GM19238 (cell line): ENCODE measurements at regions not wholly inside any gene's neighbourhood (a gene's known extent, or its start where the extent isn't known, plus 50 kb on each side); places are given as distances from the start of the nearest gene placed in this dataset.
"Not testable (repeated sequence)": the region's sequence is repeated elsewhere in the genome, so short reads cannot be mapped to it uniquely, and the experiment has no call there.

Experiments used
- DNase-seq: peaks from one replicate; pipeline ENCODE4 v3.0.0; 2011; ENCODE audit warnings: low spot score; ENCODE audit not compliant: insufficient read length

DNA sequence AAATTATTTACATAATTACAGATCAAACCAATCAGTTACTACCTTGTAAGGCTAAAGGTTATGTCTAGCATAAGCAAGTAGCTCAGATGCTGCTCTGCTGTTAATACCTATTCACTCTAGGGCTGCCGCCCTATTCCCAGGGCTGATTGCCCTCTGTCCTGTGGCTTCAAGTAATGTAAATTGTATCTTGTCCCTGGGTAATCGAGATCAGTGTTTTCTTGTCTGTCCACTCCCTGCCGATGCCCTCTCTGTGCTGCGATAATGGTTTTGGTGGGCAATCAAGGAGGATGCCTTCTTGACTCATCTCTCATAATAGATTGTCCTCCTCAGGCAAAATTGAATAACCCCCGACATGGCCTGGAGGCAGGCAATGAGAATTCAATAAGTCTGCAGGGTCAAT, 641.0 kb upstream of the PITX2 start:
- DNase-seq = no peak

DNA sequence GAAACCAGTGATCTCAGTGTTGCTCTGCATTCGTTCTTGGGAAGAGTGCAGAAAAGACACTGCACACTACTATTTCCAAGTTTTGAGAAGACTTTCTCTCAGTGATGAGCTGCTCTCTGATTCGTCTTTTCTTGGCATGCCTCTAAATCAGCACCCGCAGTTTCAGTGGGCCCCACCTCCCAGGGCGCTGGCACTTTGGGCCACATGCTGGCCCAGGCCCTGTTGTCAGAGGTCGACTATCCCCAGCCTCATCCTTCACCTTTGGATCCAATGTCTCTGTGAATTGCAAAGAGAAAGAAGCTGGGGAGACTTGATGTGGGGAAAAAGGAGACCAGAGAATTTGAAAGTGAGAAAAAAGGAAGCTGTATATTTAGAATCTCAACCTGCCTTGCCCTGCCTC, 644.1 kb upstream of the PITX2 start:
- DNase-seq = no peak

DNA sequence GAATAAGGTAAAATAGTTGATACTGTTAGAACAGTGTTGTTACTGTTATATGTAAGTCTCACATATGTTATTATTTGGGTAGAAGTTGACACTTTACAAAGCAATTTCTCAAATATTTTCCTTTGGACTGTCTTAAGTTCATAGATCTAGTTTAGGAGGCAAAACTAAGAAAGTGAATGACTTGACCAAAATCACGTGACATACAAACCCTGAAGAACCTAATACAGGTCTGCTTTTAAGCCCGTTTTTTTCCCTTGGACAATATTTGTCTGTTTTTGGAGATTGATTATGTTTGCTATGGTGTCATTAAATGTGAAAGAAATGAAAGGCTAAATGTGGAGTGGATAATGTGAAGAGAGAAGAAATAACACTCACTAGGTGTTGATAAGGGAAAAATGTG, 644.9 kb upstream of the PITX2 start:
- no peak for DNase-seq

DNA sequence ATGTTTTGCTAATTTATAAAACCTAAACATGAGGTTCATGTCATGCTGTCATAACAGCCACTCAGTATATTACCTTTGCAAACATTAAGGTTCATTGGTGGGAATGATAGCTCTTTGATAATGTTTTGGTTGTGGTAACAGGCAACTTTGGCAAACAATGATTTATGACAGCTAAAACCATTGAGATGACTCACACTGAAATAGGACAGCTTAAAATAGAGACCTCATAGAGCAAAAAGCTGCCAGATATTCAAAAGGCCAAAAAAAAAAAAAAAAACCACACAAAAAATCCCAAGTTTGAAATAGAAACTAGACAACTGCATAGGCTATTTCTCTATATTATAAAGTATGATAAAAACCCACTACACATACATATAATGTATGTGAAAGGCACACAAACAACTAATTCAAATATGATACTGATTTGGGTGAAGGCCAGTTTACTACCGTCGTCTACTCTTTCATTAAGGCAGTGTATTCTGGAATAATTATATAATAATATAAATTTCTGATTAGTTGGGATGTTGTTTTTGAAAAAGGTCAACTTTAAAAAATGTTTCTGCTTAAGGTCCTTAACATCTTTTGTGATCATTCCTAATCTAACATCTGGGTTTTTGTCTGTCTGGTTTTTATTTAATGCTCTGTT, 646.0 kb upstream of the PITX2 start:
- no peak for DNase-seq

DNA sequence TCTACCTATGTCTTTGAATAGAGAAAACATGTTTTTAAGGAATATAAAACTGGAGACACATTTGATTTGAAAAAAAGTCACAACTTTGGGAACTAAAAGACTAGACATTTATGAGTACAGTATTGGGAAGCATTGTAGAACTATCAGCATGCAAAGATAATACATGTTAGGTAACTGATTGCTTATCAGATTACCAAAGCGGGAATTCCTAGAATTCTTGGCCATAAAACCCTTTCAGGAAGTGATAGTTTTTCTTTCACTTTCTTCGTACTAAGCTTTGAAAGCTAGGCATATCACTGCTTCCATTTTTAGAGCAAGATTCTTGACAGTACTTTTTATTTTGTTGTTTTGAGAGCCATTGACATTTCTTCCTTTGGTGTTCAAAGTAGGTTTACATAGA, 646.6 kb upstream of the PITX2 start:
- DNase-seq = no peak

DNA sequence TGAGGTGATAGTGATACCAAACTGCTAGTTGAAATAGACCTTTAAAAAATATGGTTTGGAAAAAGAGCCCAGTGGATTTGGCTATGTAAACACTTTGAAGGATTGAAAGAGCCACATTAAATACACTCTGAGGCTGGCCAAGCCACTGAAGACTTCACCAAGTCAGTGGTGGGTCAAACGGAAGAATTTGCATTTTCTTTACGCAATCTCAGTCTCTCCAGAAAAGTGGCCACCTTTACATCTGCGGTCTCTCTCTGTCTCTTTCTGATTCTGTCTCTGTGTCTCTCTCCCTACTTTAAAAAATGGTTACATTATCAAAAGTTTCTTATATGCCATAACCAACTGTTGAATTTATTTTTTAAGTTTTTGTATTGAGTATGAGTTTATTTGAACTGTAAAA, 651.2 kb upstream of the PITX2 start:
- DNase-seq = no peak

DNA sequence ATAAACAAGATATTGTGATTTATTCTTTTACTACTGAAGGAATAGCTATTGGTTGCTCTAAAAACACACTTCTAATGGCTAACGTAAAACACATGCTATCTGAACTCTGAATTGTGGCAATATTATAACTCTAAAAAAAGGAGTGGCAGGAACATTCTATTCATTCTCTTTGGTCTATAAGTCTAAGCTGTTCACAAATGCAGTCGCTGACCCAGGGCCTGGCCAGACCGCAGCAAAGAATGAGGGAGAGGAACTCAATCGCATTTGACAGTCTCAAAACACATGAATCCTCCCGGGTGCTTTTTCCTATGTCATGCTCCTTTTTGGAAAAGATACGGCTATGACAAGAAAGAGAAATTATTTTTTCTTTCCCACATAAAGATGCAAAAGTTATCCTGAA, 651.6 kb upstream of the PITX2 start:
- no peak for DNase-seq

DNA sequence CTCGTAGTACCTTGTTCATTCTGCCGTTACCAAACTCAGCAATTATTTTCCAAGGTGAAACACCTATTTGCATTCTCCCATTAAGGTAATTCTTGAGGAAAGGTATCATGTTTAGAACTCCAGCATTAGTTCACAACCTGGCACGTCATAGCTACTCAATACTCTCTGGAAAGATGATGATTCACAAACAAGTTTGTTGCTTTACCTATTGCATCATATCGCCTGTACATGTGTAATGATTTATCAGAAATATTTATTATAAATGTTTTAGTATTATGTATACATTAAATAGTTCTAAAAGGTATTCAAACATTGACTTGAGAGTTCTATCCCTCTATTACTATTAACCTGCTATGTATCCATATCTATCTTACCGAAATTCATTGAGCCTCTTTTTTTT, 658.3 kb upstream of the PITX2 start:
- DNase-seq = no peak

DNA sequence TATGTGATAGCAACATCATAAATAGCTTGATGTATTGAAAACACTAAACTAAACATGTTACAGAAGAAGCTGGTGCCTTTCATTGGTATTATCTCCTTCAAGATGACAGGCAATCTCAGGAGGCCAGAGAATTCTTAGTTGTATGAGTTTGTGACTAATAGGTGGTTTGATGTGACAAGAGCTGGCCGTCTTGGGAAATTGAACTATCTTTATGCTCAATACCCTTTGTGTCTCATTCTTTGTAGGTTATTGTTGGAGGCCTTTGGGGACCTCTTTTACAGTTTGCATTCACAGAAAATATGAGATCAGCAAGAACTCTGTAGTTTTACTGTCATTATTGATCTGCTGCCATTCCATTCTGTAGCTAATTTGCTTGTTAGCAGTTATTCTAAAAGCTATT, 659.2 kb upstream of the PITX2 start:
- DNase-seq = no peak

DNA sequence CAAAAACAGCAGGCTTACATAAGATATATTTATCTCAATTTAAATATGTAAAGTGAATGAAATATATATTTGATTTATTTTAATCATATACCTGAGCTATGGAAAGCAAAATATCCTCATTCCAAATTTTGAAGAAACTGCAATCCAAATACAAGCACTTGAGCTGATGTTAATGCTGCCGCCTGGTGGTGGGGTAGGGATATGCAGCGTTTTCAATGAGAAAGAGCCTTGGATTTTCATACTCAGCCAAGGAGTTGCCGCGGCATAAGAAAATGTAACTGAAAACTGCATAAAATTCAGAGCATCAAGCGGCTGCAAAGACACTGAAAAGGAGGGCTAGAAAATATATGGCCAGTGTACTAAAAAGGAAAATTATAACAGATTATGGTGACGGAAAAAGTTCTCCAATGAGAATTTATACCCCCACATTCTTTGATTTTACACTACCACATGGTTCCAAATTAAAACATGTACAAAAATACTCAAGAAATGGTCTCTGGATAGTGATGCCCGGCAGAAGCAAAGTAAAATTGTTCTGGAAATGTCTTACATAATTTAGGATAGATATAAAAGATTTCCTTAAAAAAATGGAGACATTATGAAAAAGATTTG, 660.3 kb upstream of the PITX2 start:
- peak; percentile 4 for DNase-seq

DNA sequence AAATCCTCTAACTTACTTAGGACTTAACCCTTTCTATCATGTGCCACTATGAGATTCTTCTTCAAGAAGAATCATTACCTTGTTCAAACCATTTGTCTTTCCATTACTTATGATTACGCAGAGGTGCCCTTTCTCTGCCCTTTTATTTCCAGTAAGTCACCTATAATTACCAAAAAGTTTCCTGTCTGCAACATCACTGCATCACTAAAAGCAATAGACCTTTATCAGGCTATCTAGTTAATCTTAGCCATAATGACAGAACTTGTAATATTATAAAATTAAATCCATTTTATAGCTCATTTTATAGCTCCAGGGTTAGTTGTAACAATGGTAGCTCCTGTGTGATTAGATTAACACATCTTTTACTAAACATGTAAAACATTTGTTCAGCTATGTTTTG, 673.6 kb upstream of the PITX2 start:
- DNase-seq = no peak

DNA sequence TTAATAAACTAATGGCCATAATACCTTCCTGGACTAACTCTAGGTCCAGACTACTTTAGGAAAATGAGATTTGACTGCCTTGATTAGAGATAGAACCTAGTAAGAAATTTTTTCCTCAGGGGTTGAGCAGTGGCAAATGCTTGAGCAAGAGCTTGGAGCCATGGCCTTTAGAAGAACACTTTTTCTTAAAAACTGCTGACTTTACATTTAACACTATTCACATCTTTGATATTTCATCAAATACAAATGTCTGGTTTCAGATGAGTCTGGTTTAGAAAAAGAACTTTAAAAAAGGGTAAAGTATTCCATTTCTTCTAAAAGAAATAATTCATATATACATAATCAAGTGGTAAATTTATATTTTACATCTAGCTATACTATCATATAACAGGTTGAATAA, 680.9 kb upstream of the PITX2 start:
- DNase-seq = no peak

DNA sequence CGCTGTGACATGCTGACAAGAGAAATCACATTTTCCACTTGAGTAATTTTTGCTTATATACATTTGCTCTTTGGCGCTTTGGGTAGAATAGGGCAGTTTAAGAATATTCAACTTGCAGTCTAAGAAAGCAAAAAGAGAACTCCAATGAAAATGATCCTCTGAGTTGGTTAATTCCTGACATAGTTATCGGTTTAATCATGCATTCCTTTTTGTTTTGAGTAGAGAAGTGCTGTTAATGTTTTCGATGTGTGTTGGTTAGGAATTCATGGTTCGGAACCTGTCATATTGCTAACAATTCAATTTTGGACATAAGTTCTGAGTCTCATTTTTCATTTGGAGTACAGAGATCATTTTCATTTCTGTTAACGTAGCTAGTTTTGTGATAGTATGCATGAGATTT, 700.6 kb upstream of the PITX2 start:
- no peak for DNase-seq

DNA sequence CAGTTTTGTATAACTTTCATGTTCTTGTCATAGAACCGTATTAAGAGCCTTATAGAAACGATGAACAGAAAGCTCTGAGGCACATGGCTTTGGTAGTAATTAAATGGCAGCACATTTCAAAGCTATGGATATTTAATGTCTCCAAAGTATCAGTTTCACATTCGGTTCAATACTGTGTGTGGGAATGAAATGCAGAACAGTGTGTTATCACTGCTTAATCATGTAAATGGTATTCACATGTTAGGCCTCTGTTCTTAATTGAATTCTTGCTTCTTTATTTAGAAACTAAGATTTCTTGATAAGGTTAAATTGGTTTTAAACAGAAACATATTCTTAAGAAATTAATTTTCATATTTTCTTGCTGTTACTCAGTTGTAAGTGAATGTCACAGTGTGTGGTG, 701.0 kb upstream of the PITX2 start:
- no peak for DNase-seq

DNA sequence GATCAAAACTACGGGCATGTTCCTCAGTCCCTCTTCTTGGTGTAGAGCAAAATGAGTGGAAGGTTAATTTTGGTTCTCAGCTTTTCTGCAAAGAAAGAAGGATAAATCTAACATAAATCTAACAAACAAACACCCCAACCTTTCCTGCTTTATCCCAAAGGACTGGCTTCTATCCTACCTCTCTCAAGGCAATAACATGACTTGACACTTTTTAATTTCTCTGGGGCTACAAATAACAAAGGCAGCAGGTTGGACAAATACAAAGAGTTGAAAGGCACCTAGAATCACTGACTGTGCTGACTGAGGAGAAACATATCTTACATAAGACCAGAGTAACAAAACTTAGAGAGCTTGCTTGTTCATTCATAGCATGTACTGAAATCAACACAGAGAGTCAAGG, 703.6 kb upstream of the PITX2 start:
- no peak for DNase-seq

DNA sequence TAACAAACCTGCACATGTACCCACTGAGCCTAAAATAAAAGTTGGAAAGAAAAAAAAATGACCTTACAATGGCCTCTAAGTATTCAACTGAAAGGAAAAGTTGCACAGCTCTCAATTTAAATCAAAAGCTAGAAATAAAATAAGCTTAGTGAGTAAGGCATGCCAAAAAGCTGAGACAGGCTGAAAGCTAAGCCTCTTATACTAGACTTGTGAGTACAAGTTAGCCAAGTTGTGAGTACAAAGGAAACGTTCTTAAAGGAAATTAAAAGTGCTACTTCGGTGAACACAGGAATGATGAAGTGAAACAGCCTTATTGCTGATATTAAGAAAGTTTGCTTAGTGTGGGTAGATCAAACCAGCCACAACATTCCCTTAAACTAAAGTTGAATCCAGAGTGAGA, 707.9 kb upstream of the PITX2 start:
- DNase-seq = no peak

DNA sequence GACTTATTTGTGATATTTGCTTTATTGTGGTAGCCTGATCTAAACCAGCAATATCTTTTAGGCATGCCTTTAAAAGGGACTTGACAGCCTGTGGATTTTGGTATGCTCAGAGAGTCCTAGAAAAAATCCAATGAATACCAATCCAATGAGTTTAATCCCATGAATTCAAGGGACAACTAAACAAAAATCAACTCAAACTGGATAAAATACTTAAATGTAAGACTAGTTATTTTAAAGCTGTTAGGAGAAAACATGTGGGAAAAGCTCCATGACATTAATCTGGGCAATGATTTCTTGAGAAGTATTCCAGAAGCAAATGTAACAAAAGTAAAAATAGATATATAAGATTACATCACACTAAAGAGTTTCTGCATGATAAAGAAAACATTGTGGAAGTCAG, 711.5 kb upstream of the PITX2 start:
- DNase-seq = no peak

DNA sequence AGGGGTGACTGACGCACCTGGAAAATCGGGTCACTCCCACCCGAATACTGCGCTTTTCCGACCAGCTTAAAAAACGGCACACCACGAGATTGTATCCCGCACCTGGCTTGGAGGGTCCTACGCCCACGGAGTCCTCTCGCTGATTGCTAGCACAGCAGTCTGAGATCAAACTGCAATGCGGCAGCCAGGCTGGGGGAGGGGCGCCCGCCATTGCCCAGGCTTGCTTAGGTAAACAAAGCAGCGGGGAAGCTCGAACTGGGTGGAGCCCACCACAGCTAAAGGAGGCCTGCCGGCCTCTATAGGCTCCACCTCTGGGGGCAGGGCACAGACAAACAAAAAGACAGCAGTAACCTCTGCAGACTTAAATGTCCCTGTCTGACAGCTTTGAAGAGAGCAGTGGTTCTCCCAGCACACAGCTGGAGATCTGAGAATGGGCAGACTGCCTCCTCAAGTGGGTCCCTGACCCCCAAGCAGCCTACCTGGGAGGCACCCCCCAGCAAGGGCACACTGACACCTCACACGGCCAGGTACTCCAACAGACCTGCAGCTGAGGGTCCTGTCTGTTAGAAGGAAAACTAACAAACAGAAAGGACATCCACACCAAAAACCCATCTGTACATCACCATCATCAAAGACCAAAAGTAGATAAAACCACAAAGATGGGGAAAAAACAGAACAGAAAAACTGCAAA, 714.5 kb upstream of the PITX2 start:
- DNase-seq = not testable (repeated sequence)

DNA sequence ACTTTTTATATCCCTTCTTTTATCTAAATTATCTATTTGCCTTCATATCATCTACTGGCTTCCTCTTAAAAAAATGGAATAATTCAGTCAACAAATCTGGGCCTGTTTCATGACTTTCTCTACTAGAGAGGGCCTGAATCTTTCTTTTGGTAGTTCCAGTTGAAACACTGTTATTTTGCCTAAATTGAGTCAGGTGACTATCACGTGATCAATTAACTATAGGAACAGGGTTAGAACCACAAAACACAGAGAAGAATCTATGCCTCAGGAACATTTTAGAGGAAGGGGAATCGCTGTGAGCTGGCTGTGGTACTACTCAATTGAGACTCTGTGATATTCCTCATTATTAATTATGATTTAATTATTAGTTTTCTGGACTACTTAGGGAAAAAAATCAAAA, 736.7 kb upstream of the PITX2 start:
- no peak for DNase-seq

DNA sequence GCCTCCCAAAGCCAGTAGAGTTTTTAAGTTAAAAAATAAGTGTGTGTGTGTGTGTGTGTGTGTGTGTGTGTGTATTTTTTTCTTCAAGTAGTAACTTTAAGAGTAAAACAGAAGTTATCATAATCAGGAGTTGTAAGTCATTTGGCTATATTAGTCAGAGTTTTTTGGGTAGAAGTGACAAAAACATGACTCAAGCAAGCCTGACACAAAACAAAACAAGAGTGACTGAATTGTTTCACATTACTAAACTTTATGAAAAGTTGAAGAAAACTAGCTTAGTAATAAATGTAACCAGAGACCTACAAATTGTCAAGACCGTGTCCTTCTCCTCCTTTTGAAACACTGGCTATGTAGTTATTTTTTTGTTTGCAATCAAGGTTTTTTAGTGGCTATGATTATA, 738.0 kb upstream of the PITX2 start:
- DNase-seq = no peak

DNA sequence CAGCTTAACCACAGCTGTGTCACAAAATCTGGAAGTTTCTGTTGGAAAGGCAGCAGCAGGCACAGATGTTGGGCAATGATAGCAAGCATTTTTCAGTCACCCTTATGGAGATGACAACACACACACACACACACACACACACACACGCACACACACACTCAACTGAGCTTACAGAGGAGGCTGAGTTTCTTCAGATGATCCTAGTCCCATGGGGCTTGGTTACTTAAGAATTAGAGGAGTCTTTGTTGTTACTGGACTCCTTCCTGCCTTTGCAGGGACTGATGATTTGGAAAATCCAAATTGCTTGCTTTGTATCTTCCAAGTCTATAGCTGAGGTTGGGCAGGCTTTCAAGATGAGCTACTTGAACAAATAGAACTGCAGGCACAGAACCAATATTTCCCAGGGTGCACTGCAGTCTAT, 740.1 kb upstream of the PITX2 start:
- DNase-seq = no peak

DNA sequence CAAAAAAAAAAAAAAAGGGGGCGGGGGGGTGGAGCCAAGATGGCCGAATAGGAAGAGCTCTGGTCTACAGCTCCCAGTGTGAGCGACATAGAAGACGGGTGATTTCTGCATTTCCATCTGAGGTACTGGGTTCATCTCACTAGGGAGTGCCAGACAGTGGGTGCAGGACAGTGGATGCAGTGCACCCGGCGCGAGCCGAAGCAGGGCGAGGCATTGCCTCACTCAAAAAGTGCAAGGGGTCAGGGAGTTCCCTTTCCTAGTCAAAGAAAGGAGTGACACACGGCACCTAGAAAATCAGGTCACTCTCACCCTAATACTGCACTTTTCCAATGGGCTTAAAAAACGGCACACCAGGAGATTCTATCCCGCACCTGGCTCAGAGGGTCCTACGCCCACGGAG, 755.0 kb upstream of the PITX2 start:
- not testable (repeated sequence) for DNase-seq

DNA sequence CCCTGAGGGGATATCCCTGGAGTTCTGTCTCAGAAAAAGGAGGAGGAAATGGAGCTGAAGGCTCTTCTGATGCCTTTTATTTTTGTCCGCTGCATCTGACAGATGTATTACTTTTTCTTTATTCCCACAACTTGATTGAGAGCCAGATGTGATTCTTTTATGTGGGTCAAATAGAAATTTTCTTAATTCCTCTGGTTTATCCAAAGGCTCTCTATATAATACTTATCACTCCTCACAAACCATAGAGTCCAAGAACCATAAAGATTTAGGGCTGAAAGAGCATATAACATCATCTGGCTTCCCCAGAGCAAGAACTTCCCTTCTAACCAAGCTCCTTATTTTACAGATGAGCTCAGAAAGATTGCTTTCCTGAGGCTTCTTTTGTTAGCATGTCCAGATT, 756.7 kb upstream of the FAM241A start:
- no peak for DNase-seq
